CD4-positive, alpha-beta T cell (primary cell): ENCODE measurements at regions not wholly inside any gene's neighbourhood (a gene's known extent, or its start where the extent isn't known, plus 50 kb on each side); places are given as distances from the start of the nearest gene placed in this dataset.

Experiments
- ATAC-seq: fragments of 200-7000 bp; cut with Tn5 transposase; one replicate; pipeline ENCODE4 v1.10.0; 2022; ENCODE audit warnings: mild to moderate bottlenecking; ENCODE audit not compliant: poor library complexity
- CTCF ChIA-PET: fragments of 350-600 bp; sonication (Branson Sonifier 250); formaldehyde crosslinking; loops from one replicate; lab custom pipeline; 2021; ENCODE audit warnings: antibody characterized with exemption, inconsistent platforms; lab: Charles Lee
- POLR2A ChIA-PET: fragments of 350-600 bp; sonication (Branson Sonifier 250); formaldehyde crosslinking; loops from one replicate; lab custom pipeline; 2021; ENCODE audit warnings: antibody characterized with exemption, inconsistent platforms; lab: Charles Lee
- DNase-seq, 14 experiments: peaks; one replicate each; pipeline ENCODE4 v3.0.0-alpha.2; 2013 to 2020; ENCODE audit warnings: mixed read lengths in 2 of 14
- H3K27ac ChIP-seq, 2 donors: one replicate each; pipeline versions ENCODE4 v1.5.1 to v1.7.0; 2013; ENCODE audit warnings: low read length in 2 of 2, low read depth in 1 of 2, mild to moderate bottlenecking in 1 of 2
- H3K27me3 ChIP-seq, 2 experiments: 1 replicate in 1 of 2; 2 replicates in 1 of 2; pipeline versions ENCODE4 v1.6.1 to v1.7.0; 2013; ENCODE audit warnings: low read length in 2 of 2, control low read depth in 1 of 2, mild to moderate bottlenecking in 1 of 2, moderate library complexity in 1 of 2; ENCODE audit not compliant: insufficient read depth in 2 of 2, control insufficient read depth in 1 of 2
- H3K36me3 ChIP-seq: one replicate; pipeline ENCODE4 v1.6.1; 2013; ENCODE audit warnings: low read length, control low read depth; ENCODE audit not compliant: insufficient read depth
- H3K4me1 ChIP-seq: one replicate; pipeline ENCODE4 v1.6.1; 2013; ENCODE audit warnings: low read length, control low read depth; ENCODE audit not compliant: insufficient read depth
- H3K4me3 ChIP-seq: one replicate; pipeline ENCODE4 v1.5.1; 2013; ENCODE audit warnings: mild to moderate bottlenecking, low read length, moderate library complexity
- H3K9me3 ChIP-seq, 2 experiments: 1 replicate in 1 of 2; 2 replicates in 1 of 2; pipeline versions ENCODE4 v1.6.1 to v1.7.0; 2013; ENCODE audit warnings: low read length in 2 of 2, mild to moderate bottlenecking in 2 of 2, control low read depth in 1 of 2, moderate library complexity in 1 of 2; ENCODE audit not compliant: control insufficient read depth in 1 of 2, insufficient read depth in 1 of 2
- H3K27ac Mint-ChIP-seq: one replicate; pipeline ENCODE4 v1.8.0; 2020; ENCODE audit warnings: mixed read lengths
- H3K27me3 Mint-ChIP-seq: one replicate; pipeline ENCODE4 v1.8.0; 2021; ENCODE audit warnings: mixed read lengths
- H3K36me3 Mint-ChIP-seq: one replicate; pipeline ENCODE4 v1.8.0; 2021; ENCODE audit warnings: low read depth, mixed read lengths
- H3K4me1 Mint-ChIP-seq: one replicate; pipeline ENCODE4 v1.8.0; 2021; ENCODE audit warnings: low read depth, mixed read lengths
- H3K4me3 Mint-ChIP-seq: one replicate; pipeline ENCODE4 v1.8.0; 2020; ENCODE audit warnings: mild to moderate bottlenecking, mixed read lengths
- H3K9me3 Mint-ChIP-seq: one replicate; pipeline ENCODE4 v1.8.0; 2020; ENCODE audit warnings: mixed read lengths
- intact Hi-C, 2 experiments: fragments of 100-400 bp; cut with DNase I in 1 of 2; cut with micrococcal nuclease in 1 of 2; formaldehyde crosslinking; loops; one replicate each; pipeline versions ENCODE4 v1.15.1 to v1.9.0; 2023 to 2025; cut with DNase I, micrococcal nuclease
- TF ChIP-seq, protein P1 (sequence below): fragments of 200-600 bp; IDR thresholded peaks from one replicate; pipeline ENCODE4 v1.8.0; 2022; ENCODE audit warnings: antibody characterized with exemption, mild to moderate bottlenecking

DNA sequence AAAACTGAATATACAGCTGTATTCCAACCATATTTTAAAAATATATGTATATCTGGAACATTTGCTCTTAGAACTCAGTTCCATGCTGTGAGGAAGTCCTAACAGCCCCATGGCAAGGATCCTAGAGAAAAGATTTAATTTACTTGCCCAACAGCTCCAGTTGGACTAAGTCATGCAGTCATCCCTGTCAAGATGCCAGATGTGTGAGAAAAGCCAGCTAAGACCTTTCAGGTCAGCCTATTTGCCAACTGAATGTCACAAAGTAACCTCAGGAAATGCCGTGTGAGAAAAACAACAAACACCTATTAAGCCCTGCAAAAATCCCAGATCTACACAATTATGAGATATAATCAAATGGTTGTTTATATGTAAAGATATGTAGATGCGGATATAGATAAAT is 416.3 kb downstream of the NR2F1-AS1 start:
- TF ChIP-seq, protein P1, sequence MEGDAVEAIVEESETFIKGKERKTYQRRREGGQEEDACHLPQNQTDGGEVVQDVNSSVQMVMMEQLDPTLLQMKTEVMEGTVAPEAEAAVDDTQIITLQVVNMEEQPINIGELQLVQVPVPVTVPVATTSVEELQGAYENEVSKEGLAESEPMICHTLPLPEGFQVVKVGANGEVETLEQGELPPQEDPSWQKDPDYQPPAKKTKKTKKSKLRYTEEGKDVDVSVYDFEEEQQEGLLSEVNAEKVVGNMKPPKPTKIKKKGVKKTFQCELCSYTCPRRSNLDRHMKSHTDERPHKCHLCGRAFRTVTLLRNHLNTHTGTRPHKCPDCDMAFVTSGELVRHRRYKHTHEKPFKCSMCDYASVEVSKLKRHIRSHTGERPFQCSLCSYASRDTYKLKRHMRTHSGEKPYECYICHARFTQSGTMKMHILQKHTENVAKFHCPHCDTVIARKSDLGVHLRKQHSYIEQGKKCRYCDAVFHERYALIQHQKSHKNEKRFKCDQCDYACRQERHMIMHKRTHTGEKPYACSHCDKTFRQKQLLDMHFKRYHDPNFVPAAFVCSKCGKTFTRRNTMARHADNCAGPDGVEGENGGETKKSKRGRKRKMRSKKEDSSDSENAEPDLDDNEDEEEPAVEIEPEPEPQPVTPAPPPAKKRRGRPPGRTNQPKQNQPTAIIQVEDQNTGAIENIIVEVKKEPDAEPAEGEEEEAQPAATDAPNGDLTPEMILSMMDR, result no peak
- H3K36me3 Mint-ChIP-seq, result no peaks in the 10 kb centered on the region
- Histone ChIP-seq H3K4me1 (no peaks in the 10 kb centered on the region), H3K36me3 (no peaks in the 10 kb centered on the region), H3K27ac (no peak overlapping the region), H3K27me3 (no peaks in the 10 kb centered on the region), H3K4me3 (no peak overlapping the region), H3K9me3 (no peaks in the 10 kb centered on the region)
- POLR2A ChIA-PET, result no interaction called here
- H3K9me3 Mint-ChIP-seq, result peaks cover 2% of the 10 kb centered on the region
- H3K4me3 Mint-ChIP-seq, result no peak overlapping the region
- CTCF ChIA-PET, result no interaction called here
- no peak overlapping the region for H3K27ac Mint-ChIP-seq
- H3K27me3 Mint-ChIP-seq, result no peaks in the 10 kb centered on the region
- ATAC-seq (no peak), DNase-seq (no peak)
- intact Hi-C loops, result no loop called here
- H3K4me1 Mint-ChIP-seq, result no peaks in the 10 kb centered on the region

DNA sequence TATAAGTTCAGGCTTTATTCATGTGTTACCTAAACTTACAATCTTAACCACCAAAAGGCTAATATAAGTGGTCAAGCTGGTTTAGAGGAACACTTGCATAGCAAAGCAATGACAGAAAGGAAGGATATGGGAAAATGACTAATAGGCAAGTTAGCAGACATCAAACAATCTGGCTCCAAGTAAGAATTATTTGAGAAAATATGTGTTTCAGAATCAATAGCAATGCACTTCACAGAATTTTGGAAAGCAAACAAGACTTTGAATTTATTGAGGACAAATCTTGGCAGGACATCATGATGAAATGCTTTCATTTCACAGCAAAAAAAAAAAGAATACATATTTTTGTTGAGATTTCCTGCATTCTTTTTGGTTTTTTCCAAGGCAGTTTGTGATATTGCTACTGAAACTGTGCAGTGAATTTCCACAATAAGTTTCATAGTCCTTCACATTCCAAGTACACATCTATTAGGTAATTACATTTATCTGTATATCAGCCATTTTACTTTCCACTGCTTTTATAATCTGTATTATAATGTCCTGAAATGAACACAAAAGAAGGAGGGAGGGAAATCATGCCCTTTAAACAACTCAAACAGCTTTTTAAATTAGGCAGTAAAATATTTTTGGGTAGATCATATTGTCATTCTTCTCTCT is 417.9 kb downstream of the NR2F1-AS1 start:
- Mint-ChIP-seq H3K27me3 (no peaks in the 10 kb centered on the region), H3K9me3 (no peaks in the 10 kb centered on the region)
- CTCF ChIA-PET, result no interaction called here

DNA sequence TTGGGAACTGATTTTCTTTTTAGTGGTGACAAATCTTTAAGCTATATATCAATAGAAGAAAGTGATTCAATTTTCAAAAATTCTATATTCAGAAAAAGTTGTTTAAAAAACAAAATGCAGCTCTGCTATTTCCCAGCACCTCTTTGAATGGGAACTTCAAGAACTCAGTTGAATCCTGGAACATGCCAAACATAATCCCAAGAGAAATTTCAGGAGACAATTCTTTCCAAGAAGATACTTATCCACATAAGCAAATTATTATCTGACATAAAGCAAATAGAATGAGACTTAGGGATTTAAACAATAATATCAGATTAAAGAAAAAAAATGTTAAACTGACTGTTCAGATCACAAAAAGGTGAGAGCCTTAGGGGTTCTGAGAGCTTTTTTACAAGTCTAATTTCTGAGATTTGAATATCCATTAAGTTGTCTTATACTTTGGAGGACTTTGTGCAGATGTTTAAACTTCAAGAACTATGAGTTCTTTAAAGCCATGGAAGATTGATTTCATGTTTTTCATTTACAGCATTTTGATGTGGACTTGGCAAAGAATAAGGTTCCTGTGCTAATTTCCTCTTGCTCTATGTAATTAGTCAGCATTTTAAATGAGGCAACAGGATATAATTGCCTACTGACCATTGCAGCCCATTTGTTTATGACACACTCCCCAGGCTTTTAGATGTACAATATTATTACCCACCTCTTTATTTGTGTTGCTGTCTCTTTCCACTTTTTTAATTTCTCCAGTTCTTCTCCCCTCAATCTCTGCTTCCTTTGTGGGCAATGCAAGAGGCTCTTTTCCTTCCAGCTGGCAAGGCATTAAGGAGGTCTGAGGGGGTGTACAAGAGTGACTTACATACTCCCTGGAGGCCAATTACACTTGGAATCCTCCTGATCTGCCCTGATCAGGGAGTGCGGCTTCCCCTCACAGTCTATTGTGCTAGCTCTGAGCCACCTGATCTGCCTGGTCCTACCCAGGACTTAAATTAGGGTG is 419.1 kb downstream of the NR2F1-AS1 start:
- TF ChIP-seq, protein P1, result no peak
- no peaks in the 10 kb centered on the region for H3K27me3 ChIP-seq
- H3K9me3 Mint-ChIP-seq, result no peaks in the 10 kb centered on the region
- H3K4me3 Mint-ChIP-seq, result no peak overlapping the region
- POLR2A ChIA-PET, result interaction anchor here (0.6 kb wide), 1 partner anchor 409 kb away, joined by 3 read pairs; no protein-coding TSS in a partner anchor
- ATAC-seq (no peak), DNase-seq (no peak)
- no peaks in the 10 kb centered on the region for H3K9me3 ChIP-seq
- no peaks in the 10 kb centered on the region for H3K36me3 ChIP-seq
- CTCF ChIA-PET, result no interaction called here
- H3K27ac ChIP-seq, result no peak overlapping the region
- no peaks in the 10 kb centered on the region for H3K4me1 Mint-ChIP-seq
- no peak overlapping the region for H3K27ac Mint-ChIP-seq
- no peaks in the 10 kb centered on the region for H3K36me3 Mint-ChIP-seq
- intact Hi-C loops, result no loop called here
- no peak overlapping the region for H3K4me3 ChIP-seq
- H3K4me1 ChIP-seq, result no peaks in the 10 kb centered on the region
- no peaks in the 10 kb centered on the region for H3K27me3 Mint-ChIP-seq

More for the DNA sequence above, 417.9 kb downstream of the NR2F1-AS1 start:
- ATAC-seq (no peak), DNase-seq (no peak)
- no peak overlapping the region for H3K27ac Mint-ChIP-seq
- H3K4me3 Mint-ChIP-seq, result no peak overlapping the region
- no peaks in the 10 kb centered on the region for H3K9me3 ChIP-seq
- no peaks in the 10 kb centered on the region for H3K4me1 ChIP-seq
- TF ChIP-seq, protein P1, result no peak
- no peaks in the 10 kb centered on the region for H3K36me3 ChIP-seq
- intact Hi-C loops, result no loop called here
- no peak overlapping the region for H3K4me3 ChIP-seq
- H3K27me3 ChIP-seq, result no peaks in the 10 kb centered on the region
- no peak overlapping the region for H3K27ac ChIP-seq
- no peaks in the 10 kb centered on the region for H3K4me1 Mint-ChIP-seq
- no peaks in the 10 kb centered on the region for H3K36me3 Mint-ChIP-seq
- POLR2A ChIA-PET, result no interaction called here
